ENCODE measurements at regions not wholly inside any gene's neighbourhood (a gene's known extent, or its start where the extent isn't known, plus 50 kb on each side); places are given as distances from the start of the nearest gene placed in this dataset.

DNA sequence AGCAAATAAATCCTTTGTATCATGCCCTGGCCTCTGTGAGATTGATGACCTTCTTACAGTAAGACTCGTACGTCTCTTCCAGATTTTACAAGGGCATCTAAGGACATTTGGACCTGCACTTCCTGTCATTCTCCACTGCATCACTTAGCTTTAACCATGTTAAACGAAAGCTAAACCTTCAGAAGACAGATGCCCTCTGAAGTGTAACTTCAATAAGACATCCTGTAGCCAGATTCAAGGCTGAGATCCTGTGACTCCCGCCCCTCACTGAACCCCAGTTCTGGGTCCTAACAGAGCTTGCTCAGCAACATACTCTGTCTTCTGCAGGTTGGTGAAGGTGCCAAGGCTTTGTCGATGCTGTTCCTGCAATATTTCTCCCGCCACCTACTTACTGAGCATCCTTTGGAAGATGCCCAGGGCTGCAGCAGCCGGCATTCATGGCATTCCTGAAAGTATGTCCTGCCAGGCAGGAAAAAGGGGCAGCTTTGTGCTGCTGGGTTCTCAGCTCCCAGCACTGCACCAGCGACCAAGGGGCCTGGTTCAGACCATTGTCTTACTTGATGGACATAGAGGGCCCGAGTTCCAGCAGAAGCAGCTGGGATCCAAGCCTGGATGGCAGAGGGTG is 131.1 kb downstream of the AXIN2 start:
- Histone ChIP-seq H3K79me2 (ENCODE audit: control insufficient read depth, insufficient read depth, low read length) (no peaks in the 10 kb centered on the region), H3K4me3 (replicated peaks in 1 of 4; ENCODE audit: control extremely low read depth in 1 of 4, insufficient read depth in 1 of 4, low read depth in 3 of 4, low read length in 4 of 4) (no peak overlapping the region), H3K4me1 (ENCODE audit: control insufficient read depth, extremely low read depth, insufficient read depth, low read length) (no peaks in the 10 kb centered on the region), H3K9me3 (ENCODE audit: control insufficient read depth, insufficient read depth, low read depth, low read length) (no peaks in the 10 kb centered on the region), H3K9ac (ENCODE audit: insufficient read depth, low read length) (no peak overlapping the region), H2AFZ (ENCODE audit: low read length) (no peak overlapping the region), H3K27me3 (ENCODE audit: control insufficient read depth, insufficient read depth, low read length) (no peaks in the 10 kb centered on the region), H3K36me3 (ENCODE audit: control insufficient read depth, insufficient read depth, low read length) (no peaks in the 10 kb centered on the region), H3K4me2 (ENCODE audit: extremely low read depth, insufficient read depth, low read length) (no peak overlapping the region), H4K20me1 (ENCODE audit: control insufficient read depth, extremely low read depth, insufficient read depth, low read length) (no peaks in the 10 kb centered on the region), H3K27ac (ENCODE audit: insufficient read depth, low read length) (no peak overlapping the region)
- DNase-seq (ENCODE audit: low read depth in 2 of 2), result no peak
- TF ChIP-seq, protein P1, sequence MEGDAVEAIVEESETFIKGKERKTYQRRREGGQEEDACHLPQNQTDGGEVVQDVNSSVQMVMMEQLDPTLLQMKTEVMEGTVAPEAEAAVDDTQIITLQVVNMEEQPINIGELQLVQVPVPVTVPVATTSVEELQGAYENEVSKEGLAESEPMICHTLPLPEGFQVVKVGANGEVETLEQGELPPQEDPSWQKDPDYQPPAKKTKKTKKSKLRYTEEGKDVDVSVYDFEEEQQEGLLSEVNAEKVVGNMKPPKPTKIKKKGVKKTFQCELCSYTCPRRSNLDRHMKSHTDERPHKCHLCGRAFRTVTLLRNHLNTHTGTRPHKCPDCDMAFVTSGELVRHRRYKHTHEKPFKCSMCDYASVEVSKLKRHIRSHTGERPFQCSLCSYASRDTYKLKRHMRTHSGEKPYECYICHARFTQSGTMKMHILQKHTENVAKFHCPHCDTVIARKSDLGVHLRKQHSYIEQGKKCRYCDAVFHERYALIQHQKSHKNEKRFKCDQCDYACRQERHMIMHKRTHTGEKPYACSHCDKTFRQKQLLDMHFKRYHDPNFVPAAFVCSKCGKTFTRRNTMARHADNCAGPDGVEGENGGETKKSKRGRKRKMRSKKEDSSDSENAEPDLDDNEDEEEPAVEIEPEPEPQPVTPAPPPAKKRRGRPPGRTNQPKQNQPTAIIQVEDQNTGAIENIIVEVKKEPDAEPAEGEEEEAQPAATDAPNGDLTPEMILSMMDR (conservative IDR thresholded peaks at IDR 0.05 in 1 of 2, IDR thresholded peaks at IDR 0.05 in 1 of 2; ENCODE audit: low read depth in 1 of 2, low read length in 2 of 2), result no peak
- no peak for TF ChIP-seq EZH2 (IDR thresholded peaks at IDR 0.05; ENCODE audit: low read length, missing control alignments)

DNA sequence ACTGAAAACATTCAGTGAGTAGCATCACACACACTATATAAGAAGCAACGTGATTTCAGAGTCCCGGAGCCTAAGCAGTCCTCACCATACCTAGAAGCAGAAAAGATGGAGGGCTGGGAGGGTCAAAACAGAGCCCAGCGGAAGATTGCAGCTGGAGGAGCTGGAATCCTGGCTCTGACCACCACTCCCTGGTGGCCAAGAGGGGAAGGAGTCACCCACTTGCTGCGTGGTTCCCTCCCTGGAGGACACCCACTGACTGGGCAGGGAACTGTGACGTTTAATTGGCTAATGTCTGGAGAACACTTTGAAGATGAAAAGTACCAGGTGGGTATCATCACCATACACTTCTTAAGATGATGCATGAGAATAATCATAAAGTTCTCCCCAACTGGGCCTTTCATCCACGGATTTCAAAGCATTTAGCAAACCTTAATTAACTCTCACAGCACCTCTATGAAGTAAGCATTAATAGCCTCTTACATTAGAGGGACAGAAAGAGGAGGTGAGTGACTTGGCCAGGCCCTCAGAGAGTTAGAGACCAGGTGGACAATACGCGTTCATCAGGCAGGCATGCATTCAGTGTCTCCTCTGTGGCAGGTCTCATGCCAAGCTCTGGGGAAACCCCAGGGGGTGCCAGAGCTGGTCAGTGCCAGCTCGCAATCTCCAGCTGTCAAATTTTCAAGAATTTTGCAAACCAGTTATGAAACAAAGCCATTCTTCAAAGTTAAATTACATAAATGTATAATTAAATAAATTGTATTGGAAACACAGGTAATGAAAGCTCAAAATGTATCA is 137.9 kb downstream of the AXIN2 start:
- Histone ChIP-seq H3K36me3 (ENCODE audit: control insufficient read depth, insufficient read depth, low read length) (no peaks in the 10 kb centered on the region), H4K20me1 (ENCODE audit: control insufficient read depth, extremely low read depth, insufficient read depth, low read length) (no peaks in the 10 kb centered on the region), H3K9me3 (ENCODE audit: control insufficient read depth, insufficient read depth, low read depth, low read length) (no peaks in the 10 kb centered on the region), H3K27ac (ENCODE audit: insufficient read depth, low read length) (no peak overlapping the region), H3K79me2 (ENCODE audit: control insufficient read depth, insufficient read depth, low read length) (no peaks in the 10 kb centered on the region), H3K4me3 (replicated peaks in 1 of 4; ENCODE audit: control extremely low read depth in 1 of 4, insufficient read depth in 1 of 4, low read depth in 3 of 4, low read length in 4 of 4) (no peak overlapping the region), H3K27me3 (ENCODE audit: control insufficient read depth, insufficient read depth, low read length) (no peaks in the 10 kb centered on the region), H3K4me2 (ENCODE audit: extremely low read depth, insufficient read depth, low read length) (no peak overlapping the region), H2AFZ (ENCODE audit: low read length) (no peak overlapping the region), H3K9ac (ENCODE audit: insufficient read depth, low read length) (no peak overlapping the region), H3K4me1 (ENCODE audit: control insufficient read depth, extremely low read depth, insufficient read depth, low read length) (no peaks in the 10 kb centered on the region)
- DNase-seq (ENCODE audit: low read depth in 2 of 2), result no peak
- no peak for TF ChIP-seq EZH2 (IDR thresholded peaks at IDR 0.05; ENCODE audit: low read length, missing control alignments)
- TF ChIP-seq, protein P1 (conservative IDR thresholded peaks at IDR 0.05 in 1 of 2, IDR thresholded peaks at IDR 0.05 in 1 of 2; ENCODE audit: low read depth in 1 of 2, low read length in 2 of 2), result peak in 1 of 2 donors; percentile 3

DNA sequence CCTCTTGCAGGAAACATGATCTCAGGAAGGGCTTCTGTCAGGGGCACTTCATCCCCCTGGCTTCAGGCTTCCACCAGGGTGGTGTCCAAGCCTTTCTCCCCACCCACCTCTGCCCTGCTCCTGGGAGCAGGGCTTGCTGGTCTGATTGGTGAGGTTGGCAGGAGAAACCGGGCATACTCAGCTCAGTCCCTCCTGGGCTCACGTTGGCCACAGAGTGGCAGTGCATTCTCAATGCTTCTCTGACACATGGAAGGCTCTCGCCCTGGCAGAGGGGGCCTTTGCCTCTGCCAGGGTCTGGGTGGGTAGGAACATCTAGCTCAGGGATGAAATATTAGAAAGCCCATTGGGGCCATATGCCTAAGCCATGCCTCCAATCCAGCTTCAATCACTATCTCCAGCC is 142.8 kb downstream of the AXIN2 start:
- Histone ChIP-seq H3K9ac (ENCODE audit: insufficient read depth, low read length) (no peak overlapping the region), H3K27ac (ENCODE audit: insufficient read depth, low read length) (no peak overlapping the region), H4K20me1 (ENCODE audit: control insufficient read depth, extremely low read depth, insufficient read depth, low read length) (no peaks in the 10 kb centered on the region), H3K36me3 (ENCODE audit: control insufficient read depth, insufficient read depth, low read length) (no peaks in the 10 kb centered on the region), H3K4me3 (replicated peaks in 1 of 4; ENCODE audit: control extremely low read depth in 1 of 4, insufficient read depth in 1 of 4, low read depth in 3 of 4, low read length in 4 of 4) (no peak overlapping the region), H2AFZ (ENCODE audit: low read length) (no peak overlapping the region), H3K79me2 (ENCODE audit: control insufficient read depth, insufficient read depth, low read length) (no peaks in the 10 kb centered on the region), H3K4me2 (ENCODE audit: extremely low read depth, insufficient read depth, low read length) (no peak overlapping the region), H3K9me3 (ENCODE audit: control insufficient read depth, insufficient read depth, low read depth, low read length) (no peaks in the 10 kb centered on the region), H3K4me1 (ENCODE audit: control insufficient read depth, extremely low read depth, insufficient read depth, low read length) (no peaks in the 10 kb centered on the region), H3K27me3 (ENCODE audit: control insufficient read depth, insufficient read depth, low read length) (no peaks in the 10 kb centered on the region)
- no peak for TF ChIP-seq EZH2 (IDR thresholded peaks at IDR 0.05; ENCODE audit: low read length, missing control alignments)
- TF ChIP-seq, protein P1 (conservative IDR thresholded peaks at IDR 0.05 in 1 of 2, IDR thresholded peaks at IDR 0.05 in 1 of 2; ENCODE audit: low read depth in 1 of 2, low read length in 2 of 2), result no peak
- DNase-seq (ENCODE audit: low read depth in 2 of 2), result no peak

Measured in fibroblast of lung (primary cell).